ENCODE measurements at regions not wholly inside any gene's neighbourhood (a gene's known extent, or its start where the extent isn't known, plus 50 kb on each side); places are given as distances from the start of the nearest gene placed in this dataset.
"Not testable (repeated sequence)": the region's sequence is repeated elsewhere in the genome, so short reads cannot be mapped to it uniquely, and the experiment has no call there.

GRCh38 chr2:89170506-89171173 is 479.2 kb downstream of the RPIA start:
- DNase-seq, result not testable (repeated sequence)

GRCh38 chr2:89171174-89171519 is 479.7 kb downstream of the RPIA start:
- DNase-seq, result not testable (repeated sequence)

GRCh38 chr2:89177004-89177403 is 485.5 kb downstream of the RPIA start:
- not testable (repeated sequence) for DNase-seq

GRCh38 chr2:89182221-89182620 is 490.7 kb downstream of the RPIA start:
- DNase-seq, result not testable (repeated sequence)

GRCh38 chr2:89184746-89185145 is 493.3 kb downstream of the RPIA start:
- DNase-seq, result not testable (repeated sequence)

GRCh38 chr2:89195636-89196251 is 504.3 kb downstream of the RPIA start:
- DNase-seq, result not testable (repeated sequence)

- not testable (repeated sequence) for DNase-seq
Measured at GRCh38 chr2:89196719-89197118, 505.2 kb downstream of the RPIA start.

GRCh38 chr2:89198026-89198425 is 506.6 kb downstream of the RPIA start:
- not testable (repeated sequence) for DNase-seq

GRCh38 chr2:89199453-89200246 is 508.2 kb downstream of the RPIA start:
- not testable (repeated sequence) for DNase-seq

- not testable (repeated sequence) for DNase-seq
Measured at GRCh38 chr2:89200247-89200527, 508.7 kb downstream of the RPIA start.

- DNase-seq, result not testable (repeated sequence)
Measured at GRCh38 chr2:89202518-89202917, 511.0 kb downstream of the RPIA start.

GRCh38 chr2:89205153-89205552 is 513.7 kb downstream of the RPIA start:
- DNase-seq, result peak; percentile 14

GRCh38 chr2:89208144-89208932 is 516.9 kb downstream of the RPIA start:
- DNase-seq, result not testable (repeated sequence)

GRCh38 chr2:89213151-89213550 is 521.7 kb downstream of the RPIA start:
- DNase-seq, result not testable (repeated sequence)

GRCh38 chr2:89213811-89214210 is 522.3 kb downstream of the RPIA start:
- DNase-seq, result not testable (repeated sequence)

- not testable (repeated sequence) for DNase-seq
Measured at GRCh38 chr2:89221474-89221873, 530.0 kb downstream of the RPIA start.

- DNase-seq, result not testable (repeated sequence)
Measured at GRCh38 chr2:89222063-89222732, 530.7 kb downstream of the RPIA start.

- DNase-seq, result not testable (repeated sequence)
Measured at GRCh38 chr2:89224803-89225202, 533.3 kb downstream of the RPIA start.

- DNase-seq, result not testable (repeated sequence)
Measured at GRCh38 chr2:89229979-89230378, 538.5 kb downstream of the RPIA start.

- not testable (repeated sequence) for DNase-seq
Measured at GRCh38 chr2:89231241-89231640, 539.8 kb downstream of the RPIA start.

GRCh38 chr2:89233931-89234330 is 542.5 kb downstream of the RPIA start:
- DNase-seq, result not testable (repeated sequence)

- not testable (repeated sequence) for DNase-seq
Measured at GRCh38 chr2:89234818-89235466, 543.5 kb downstream of the RPIA start.

Data from activated CD4-positive, alpha-beta T cell treated with anti-CD3 and anti-CD28 coated beads, Interleukin-2, amount 50 U/mL, for 1 hour (primary cell).